NCI-H1092 treated with DMSO at 0.1 percent for 48 hours (cell line): ENCODE measurements at regions not wholly inside any gene's neighbourhood (a gene's known extent, or its start where the extent isn't known, plus 50 kb on each side); places are given as distances from the start of the nearest gene placed in this dataset.
"Not testable (repeated sequence)": the region's sequence is repeated elsewhere in the genome, so short reads cannot be mapped to it uniquely, and the experiment has no call there.

Source experiments
- DNase-seq: peaks from one replicate; lab custom pipeline; 2025; lab: John Stamatoyannopoulos, UW

GRCh38 chrX:89033723-89034122 is 286.7 kb downstream of the CPXCR1 start:
- DNase-seq: no peak

GRCh38 chrX:89034679-89035078 is 287.7 kb downstream of the CPXCR1 start:
- no peak for DNase-seq

DNA sequence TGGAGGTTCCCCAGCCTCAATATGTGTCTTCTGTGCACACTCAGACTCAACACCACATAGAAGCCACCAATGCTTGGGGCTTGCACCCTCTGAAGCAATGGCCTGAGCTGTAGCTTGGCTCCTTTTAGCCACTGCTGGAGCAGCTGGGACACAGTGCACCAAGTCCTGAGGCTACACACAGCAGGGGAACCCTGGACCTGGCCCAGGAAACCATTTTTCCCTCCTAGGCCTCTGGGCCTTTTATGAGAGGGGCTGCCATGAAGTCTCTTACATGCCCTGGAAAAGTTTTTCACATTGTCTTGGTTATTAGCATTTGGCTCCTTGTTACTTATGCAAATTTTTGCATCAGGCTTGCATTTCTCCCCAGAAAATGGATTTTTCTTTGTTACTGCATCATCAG is 306.2 kb downstream of the CPXCR1 start:
- no peak for DNase-seq

GRCh38 chrX:89099587-89099986 is 352.6 kb downstream of the CPXCR1 start:
- DNase-seq: not testable (repeated sequence)

DNA sequence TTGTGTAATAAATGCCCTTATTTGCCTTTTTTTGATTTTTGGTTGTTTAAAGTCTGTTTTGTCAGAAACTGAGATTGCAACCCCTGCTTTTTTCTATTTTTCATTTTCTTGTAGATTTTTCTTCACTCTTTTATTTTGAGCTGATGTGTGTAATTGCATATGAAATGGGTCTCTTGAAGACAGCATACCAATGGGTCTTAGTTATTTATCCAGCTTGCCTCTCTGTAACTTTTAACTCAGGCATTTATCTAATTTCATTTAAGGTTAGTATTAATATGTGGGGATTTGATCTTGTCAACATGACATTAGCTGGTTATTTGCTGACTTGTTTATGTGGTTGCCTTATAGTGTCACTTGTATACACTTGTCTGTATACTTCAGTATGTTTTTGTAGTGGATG is 378.0 kb downstream of the CPXCR1 start:
- no peak for DNase-seq
